ENCODE measurements at regions not wholly inside any gene's neighbourhood (a gene's known extent, or its start where the extent isn't known, plus 50 kb on each side); places are given as distances from the start of the nearest gene placed in this dataset.

GRCh38 chr5:34563931-34564709 lies 92.0 kb upstream of the RAI14 start:
- no peak for DNase-seq

GRCh38 chr5:34564710-34565235 lies 91.4 kb upstream of the RAI14 start:
- no peak for DNase-seq

- DNase-seq, result no peak
These were observed 86.0 kb upstream of the RAI14 start for GRCh38 chr5:34570143-34570542.

GRCh38 chr5:34570721-34571676 lies 85.1 kb upstream of the RAI14 start:
- DNase-seq, result no peak

- no peak for DNase-seq
These were observed 84.5 kb upstream of the RAI14 start for GRCh38 chr5:34571677-34572041.

- DNase-seq, result no peak
These were observed 81.1 kb upstream of the RAI14 start for GRCh38 chr5:34574936-34575467.

- no peak for DNase-seq
These were observed 79.0 kb upstream of the RAI14 start for GRCh38 chr5:34576891-34577666.

GRCh38 chr5:34578962-34579361 lies 77.2 kb upstream of the RAI14 start:
- DNase-seq, result no peak

- no peak for DNase-seq
These were observed 75.1 kb upstream of the RAI14 start for GRCh38 chr5:34580983-34581382.

GRCh38 chr5:34582371-34582770 lies 73.8 kb upstream of the RAI14 start:
- DNase-seq, result no peak

GRCh38 chr5:34583167-34583566 lies 73.0 kb upstream of the RAI14 start:
- no peak for DNase-seq

- DNase-seq, result no peak
These were observed 72.0 kb upstream of the RAI14 start for GRCh38 chr5:34584165-34584564.

GRCh38 chr5:34585601-34586104 lies 70.5 kb upstream of the RAI14 start:
- DNase-seq, result no peak

- DNase-seq, result no peak
These were observed 69.8 kb upstream of the RAI14 start for GRCh38 chr5:34586117-34586885.

- DNase-seq, result no peak
These were observed 68.5 kb upstream of the RAI14 start for GRCh38 chr5:34587355-34588241.

- DNase-seq, result no peak
These were observed 66.3 kb upstream of the RAI14 start for GRCh38 chr5:34589832-34590231.

- no peak for DNase-seq
These were observed 64.4 kb upstream of the RAI14 start for GRCh38 chr5:34591723-34592122.

GRCh38 chr5:34597034-34598027 lies 58.8 kb upstream of the RAI14 start:
- DNase-seq, result no peak

GRCh38 chr5:34598177-34598794 lies 57.8 kb upstream of the RAI14 start:
- no peak for DNase-seq
